PC-9 (cell line): ENCODE measurements at regions not wholly inside any gene's neighbourhood (a gene's known extent, or its start where the extent isn't known, plus 50 kb on each side); places are given as distances from the start of the nearest gene placed in this dataset.

Experiments used
- BruUV-seq: library from RNA; stranded (reverse); fragments of 400-500 nt; replicated peaks from 2 replicates; lab custom pipeline; 2021; lab: Mats Ljungman, UMichigan
- CTCF ChIA-PET: fragments of 300-600 bp; sonication (Branson Sonifier 250); formaldehyde crosslinking; loops from one replicate; lab custom pipeline; 2022; ENCODE audit warnings: antibody characterized with exemption; lab: Charles Lee
- POLR2A ChIA-PET: fragments of 300-600 bp; sonication (Branson Sonifier 250); formaldehyde crosslinking; loops from one replicate; lab custom pipeline; 2022; ENCODE audit warnings: antibody characterized with exemption; ENCODE audit not compliant: unreplicated experiment; lab: Charles Lee
- DNase-seq, 2 experiments: peaks; one replicate each; pipeline versions ENCODE4 v3.0.0 to v3.0.0-alpha.2; 2015 to 2022; ENCODE audit warnings: mixed read lengths in 1 of 2
- H2AFZ ChIP-seq: fragments of 200-600 bp; sonication (generic); 2 replicates; pipeline ENCODE4 v1.8.1; 2017; ENCODE audit warnings: antibody characterized with exemption
- H3F3A ChIP-seq: fragments of 200-600 bp; sonication (generic); 2 replicates; pipeline ENCODE4 v1.8.1; 2017; ENCODE audit warnings: antibody characterized with exemption, mild to moderate bottlenecking, low read depth; ENCODE audit not compliant: insufficient read depth
- H3K27ac ChIP-seq: fragments of 200-600 bp; sonication (generic); 2 replicates; pipeline ENCODE4 v1.6.1; 2016; ENCODE audit warnings: mixed run types
- H3K27me3 ChIP-seq: fragments of 200-600 bp; sonication (generic); 2 replicates; pipeline ENCODE4 v1.6.1; 2016; ENCODE audit warnings: low read depth, mixed run types; ENCODE audit not compliant: insufficient read depth
- H3K36me3 ChIP-seq: fragments of 200-600 bp; sonication (generic); 2 replicates; pipeline ENCODE4 v1.6.1; 2016; ENCODE audit warnings: low read depth, mixed run types
- H3K4me1 ChIP-seq: fragments of 200-600 bp; sonication (generic); replicated peaks from 2 replicates; pipeline ENCODE4 v1.6.1; 2016; ENCODE audit warnings: mixed run types; ENCODE audit not compliant: insufficient read depth
- H3K4me2 ChIP-seq: fragments of 200-600 bp; sonication (generic); 2 replicates; pipeline ENCODE4 v1.6.1; 2017; ENCODE audit warnings: mixed run types
- H3K4me3 ChIP-seq: fragments of 200-600 bp; sonication (generic); 2 replicates; pipeline ENCODE4 v1.6.1; 2016; ENCODE audit warnings: mixed run types
- H3K79me2 ChIP-seq: fragments of 200-600 bp; sonication (generic); 2 replicates; pipeline ENCODE4 v1.6.1; 2017; ENCODE audit warnings: low read depth, mixed run types
- H3K9me2 ChIP-seq: fragments of 200-600 bp; sonication (generic); 2 replicates; pipeline ENCODE4 v1.8.1; 2017; ENCODE audit warnings: mild to moderate bottlenecking; ENCODE audit not compliant: insufficient read depth
- H3K9me3 ChIP-seq: fragments of 200-600 bp; sonication (generic); 2 replicates; pipeline ENCODE4 v1.8.1; 2016; ENCODE audit warnings: low read depth; ENCODE audit not compliant: insufficient read depth
- H4K20me1 ChIP-seq: fragments of 200-600 bp; sonication (generic); 2 replicates; pipeline ENCODE4 v1.8.1; 2017; ENCODE audit not compliant: insufficient read depth
- CTCF ChIP-seq: fragments of 200-600 bp; sonication (generic); conservative IDR thresholded peaks from 2 replicates; pipeline ENCODE4 v1.6.1; 2017; ENCODE audit warnings: mixed run types, antibody characterized with exemption, mild to moderate bottlenecking, moderate library complexity
- EZH2 ChIP-seq: fragments of 200-600 bp; sonication (generic); IDR thresholded peaks from 2 replicates; pipeline ENCODE4 v1.8.0; 2017; ENCODE audit warnings: antibody characterized with exemption, low read depth
- intact Hi-C: fragments of 100-400 bp; cut with micrococcal nuclease; formaldehyde crosslinking; loops from one replicate; pipeline ENCODE4 v1.10.0; 2022; ENCODE audit not compliant: unreplicated experiment

GRCh38 chr18:52007105-52007504, 332.9 kb upstream of the DCC start:
- Histone ChIP-seq H3K79me2 (no peaks in the 10 kb centered on the region), H3K4me1 (no peaks in the 10 kb centered on the region), H3K27me3 (no peaks in the 10 kb centered on the region), H3K9me3 (no peaks in the 10 kb centered on the region), H3K9me2 (no peaks in the 10 kb centered on the region; the same call in 1 of the 2 replicates), H3K36me3 (no peaks in the 10 kb centered on the region), H3F3A (no peaks in the 10 kb centered on the region), H2AFZ (no peak overlapping the region), H3K4me3 (no peak overlapping the region), H4K20me1 (no peaks in the 10 kb centered on the region), H3K27ac (no peak overlapping the region), H3K4me2 (no peak overlapping the region)
- intact Hi-C loops: no loop called here
- ChIA-PET CTCF (no interaction called here), POLR2A (no interaction called here)
- no peak for DNase-seq
- no peak for TF ChIP-seq CTCF
- no peak for TF ChIP-seq EZH2
- no TSS peak for BruUV-seq

- Histone ChIP-seq H3F3A (no peaks in the 10 kb centered on the region), H3K9me2 (no peaks in the 10 kb centered on the region; the same call in 1 of the 2 replicates), H3K4me1 (no peaks in the 10 kb centered on the region), H3K27ac (no peak overlapping the region), H3K27me3 (no peaks in the 10 kb centered on the region), H3K79me2 (no peaks in the 10 kb centered on the region), H3K4me3 (no peak overlapping the region), H4K20me1 (no peaks in the 10 kb centered on the region), H3K4me2 (no peak overlapping the region), H3K36me3 (no peaks in the 10 kb centered on the region), H3K9me3 (no peaks in the 10 kb centered on the region), H2AFZ (no peak overlapping the region)
- ChIA-PET POLR2A (no interaction called here), CTCF (no interaction called here)
- no TSS peak for BruUV-seq
- no peak for TF ChIP-seq EZH2
- no peak for TF ChIP-seq CTCF
- no peak for DNase-seq
- intact Hi-C loops: no loop called here
These were observed 331.7 kb upstream of the DCC start for GRCh38 chr18:52008330-52008729.

- Histone ChIP-seq H3K36me3 (no peaks in the 10 kb centered on the region), H3K27me3 (no peaks in the 10 kb centered on the region), H3K27ac (no peak overlapping the region), H3K79me2 (no peaks in the 10 kb centered on the region), H3K4me3 (no peak overlapping the region), H3K9me3 (no peaks in the 10 kb centered on the region), H2AFZ (no peak overlapping the region), H3K4me1 (no peaks in the 10 kb centered on the region), H3K4me2 (no peak overlapping the region), H3K9me2 (no peaks in the 10 kb centered on the region; the same call in 1 of the 2 replicates), H3F3A (no peaks in the 10 kb centered on the region), H4K20me1 (no peaks in the 10 kb centered on the region)
- BruUV-seq: no TSS peak
- intact Hi-C loops: no loop called here
- ChIA-PET CTCF (no interaction called here), POLR2A (no interaction called here)
- TF ChIP-seq EZH2 (no peak), CTCF (no peak)
- no peak for DNase-seq
These were observed 331.3 kb upstream of the DCC start for GRCh38 chr18:52008736-52009135.
